ENCODE measurements at regions not wholly inside any gene's neighbourhood (a gene's known extent, or its start where the extent isn't known, plus 50 kb on each side); places are given as distances from the start of the nearest gene placed in this dataset.

DNA sequence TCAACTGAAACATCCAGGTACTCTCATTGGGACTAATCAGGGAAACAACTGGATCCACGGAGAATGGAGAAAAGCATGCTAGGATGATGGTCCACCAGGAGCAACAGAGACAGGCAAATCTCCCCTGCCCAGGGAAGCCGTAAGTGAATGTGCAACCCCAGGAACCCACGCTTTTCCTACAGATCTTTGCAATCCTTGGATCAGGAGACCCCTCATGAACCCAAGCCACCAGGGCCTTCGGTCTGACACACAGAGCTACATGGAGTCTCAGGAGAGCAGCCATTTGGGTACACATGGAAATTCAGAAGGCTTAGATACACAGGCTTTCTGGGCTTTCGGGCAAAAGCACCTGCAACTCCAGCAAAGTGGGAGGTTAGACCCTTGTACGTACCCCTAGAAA lies 122.1 kb upstream of the PTCHD4 start:
- no peak overlapping the region for H3K27ac ChIP-seq
- H3K4me3 ChIP-seq (ENCODE audit: low read depth, low read length): no peak overlapping the region
- in situ Hi-C loops (cut with HindIII; ENCODE audit: low pct_ligation_motif_present, low sequenced_read_pairs): no loop called here
- H3K36me3 ChIP-seq (replicated peaks): no peaks in the 10 kb centered on the region
- DNase-seq: no peak
- TF ChIP-seq, protein P1, sequence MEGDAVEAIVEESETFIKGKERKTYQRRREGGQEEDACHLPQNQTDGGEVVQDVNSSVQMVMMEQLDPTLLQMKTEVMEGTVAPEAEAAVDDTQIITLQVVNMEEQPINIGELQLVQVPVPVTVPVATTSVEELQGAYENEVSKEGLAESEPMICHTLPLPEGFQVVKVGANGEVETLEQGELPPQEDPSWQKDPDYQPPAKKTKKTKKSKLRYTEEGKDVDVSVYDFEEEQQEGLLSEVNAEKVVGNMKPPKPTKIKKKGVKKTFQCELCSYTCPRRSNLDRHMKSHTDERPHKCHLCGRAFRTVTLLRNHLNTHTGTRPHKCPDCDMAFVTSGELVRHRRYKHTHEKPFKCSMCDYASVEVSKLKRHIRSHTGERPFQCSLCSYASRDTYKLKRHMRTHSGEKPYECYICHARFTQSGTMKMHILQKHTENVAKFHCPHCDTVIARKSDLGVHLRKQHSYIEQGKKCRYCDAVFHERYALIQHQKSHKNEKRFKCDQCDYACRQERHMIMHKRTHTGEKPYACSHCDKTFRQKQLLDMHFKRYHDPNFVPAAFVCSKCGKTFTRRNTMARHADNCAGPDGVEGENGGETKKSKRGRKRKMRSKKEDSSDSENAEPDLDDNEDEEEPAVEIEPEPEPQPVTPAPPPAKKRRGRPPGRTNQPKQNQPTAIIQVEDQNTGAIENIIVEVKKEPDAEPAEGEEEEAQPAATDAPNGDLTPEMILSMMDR (IDR thresholded peaks at IDR 0.05; ENCODE audit: low read depth, low read length, missing control alignments): no peak
- no peaks in the 10 kb centered on the region for H3K27me3 ChIP-seq (replicated peaks)

- no peaks in the 10 kb centered on the region for H3K36me3 ChIP-seq (replicated peaks)
- TF ChIP-seq, protein P1 (IDR thresholded peaks at IDR 0.05; ENCODE audit: low read depth, low read length, missing control alignments): no peak
- H3K27me3 ChIP-seq (replicated peaks): no peaks in the 10 kb centered on the region
- no peak for DNase-seq
- H3K4me3 ChIP-seq (ENCODE audit: low read depth, low read length): no peak overlapping the region
- no peak overlapping the region for H3K27ac ChIP-seq
- in situ Hi-C loops (cut with HindIII; ENCODE audit: low pct_ligation_motif_present, low sequenced_read_pairs): no loop called here
Measured at GRCh38 chr6:48229841-48230240, 118.8 kb upstream of the PTCHD4 start.

DNA sequence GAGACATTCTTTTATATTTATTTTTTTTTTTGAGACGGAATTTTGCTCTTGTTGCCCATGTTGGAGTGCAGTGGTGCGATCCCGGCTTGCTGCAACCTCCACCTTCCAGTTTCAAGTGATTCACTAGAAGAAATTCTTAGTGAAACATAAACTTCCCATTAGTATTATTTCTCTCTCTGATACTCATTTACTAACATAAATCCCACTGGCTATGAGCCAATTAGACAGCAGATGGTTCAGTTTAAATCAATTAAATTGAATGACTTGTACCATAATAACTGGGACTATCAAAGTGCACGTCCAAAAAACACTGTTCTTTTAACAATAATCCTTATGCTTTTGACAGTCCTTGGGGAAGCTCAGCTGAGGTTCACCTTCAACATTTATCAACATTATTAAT lies 111.2 kb upstream of the PTCHD4 start:
- TF ChIP-seq, protein P1 (IDR thresholded peaks at IDR 0.05; ENCODE audit: low read depth, low read length, missing control alignments): no peak
- no peak for DNase-seq
- H3K27ac ChIP-seq: no peak overlapping the region
- no peak overlapping the region for H3K4me3 ChIP-seq (ENCODE audit: low read depth, low read length)
- in situ Hi-C loops (cut with HindIII; ENCODE audit: low pct_ligation_motif_present, low sequenced_read_pairs): no loop called here
- no peaks in the 10 kb centered on the region for H3K36me3 ChIP-seq (replicated peaks)
- no peaks in the 10 kb centered on the region for H3K27me3 ChIP-seq (replicated peaks)

DNA sequence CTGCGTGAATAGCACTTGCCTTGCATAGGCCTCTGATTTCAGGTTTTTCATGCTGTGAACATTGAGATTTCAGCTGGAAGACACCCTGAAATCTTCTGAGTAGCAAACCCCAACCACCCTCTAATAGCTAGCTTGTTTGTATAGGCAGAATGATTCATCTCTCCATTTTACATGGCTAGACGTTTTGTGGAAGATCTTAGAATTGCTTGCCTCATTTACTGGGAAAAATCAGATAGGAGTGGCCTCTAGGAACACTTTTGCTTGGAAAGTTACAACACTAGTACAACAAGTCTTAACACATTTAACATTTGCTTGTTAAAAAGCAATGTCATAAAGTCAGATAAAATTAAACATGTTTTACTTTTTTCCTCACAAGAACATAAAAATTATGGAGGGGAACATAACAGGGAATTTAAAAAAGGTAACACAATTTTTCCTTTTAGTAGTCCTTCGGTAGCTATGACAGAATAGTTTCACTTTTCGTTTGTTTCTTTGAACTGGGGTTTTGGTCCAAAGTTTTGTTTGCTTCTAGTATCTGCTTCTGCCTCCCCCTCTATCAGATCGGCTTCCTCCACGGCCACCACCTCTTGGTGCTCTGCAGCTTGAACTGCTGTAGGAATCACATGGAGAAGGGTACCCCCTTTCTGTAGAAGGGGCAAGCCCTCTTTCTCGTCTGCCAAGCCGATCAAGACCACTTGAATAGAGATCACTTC lies 102.2 kb upstream of the PTCHD4 start:
- in situ Hi-C loops (cut with HindIII; ENCODE audit: low pct_ligation_motif_present, low sequenced_read_pairs): no loop called here
- TF ChIP-seq, protein P1 (IDR thresholded peaks at IDR 0.05; ENCODE audit: low read depth, low read length, missing control alignments): no peak
- no peaks in the 10 kb centered on the region for H3K27me3 ChIP-seq (replicated peaks)
- H3K36me3 ChIP-seq (replicated peaks): no peaks in the 10 kb centered on the region
- DNase-seq: no peak
- no peak overlapping the region for H3K4me3 ChIP-seq (ENCODE audit: low read depth, low read length)
- no peak overlapping the region for H3K27ac ChIP-seq

- no peak overlapping the region for H3K27ac ChIP-seq
- no peak for DNase-seq
- H3K36me3 ChIP-seq (replicated peaks): no peaks in the 10 kb centered on the region
- in situ Hi-C loops (cut with HindIII; ENCODE audit: low pct_ligation_motif_present, low sequenced_read_pairs): no loop called here
- TF ChIP-seq, protein P1 (IDR thresholded peaks at IDR 0.05; ENCODE audit: low read depth, low read length, missing control alignments): no peak
- H3K27me3 ChIP-seq (replicated peaks): no peaks in the 10 kb centered on the region
- no peak overlapping the region for H3K4me3 ChIP-seq (ENCODE audit: low read depth, low read length)
Measured at GRCh38 chr6:48212501-48212900, 101.5 kb upstream of the PTCHD4 start.

DNA sequence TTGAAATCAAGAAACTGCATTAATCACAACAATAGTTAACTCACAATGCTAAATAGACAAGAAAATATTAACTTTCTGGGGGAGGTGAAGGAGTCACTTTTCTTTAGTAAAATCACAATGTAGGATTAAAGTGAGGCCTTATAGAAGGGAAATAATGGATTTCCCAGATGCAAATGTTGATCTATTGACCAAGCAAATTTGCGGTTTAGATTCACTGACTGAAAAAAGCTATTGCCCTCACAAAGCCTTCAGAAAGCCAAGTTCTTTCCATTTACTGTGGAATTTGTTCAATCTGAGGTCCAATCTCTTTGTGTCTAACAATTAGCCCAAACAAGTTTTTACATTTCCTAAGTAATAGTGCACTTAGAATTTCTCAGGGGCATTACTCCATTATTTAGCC lies 95.1 kb upstream of the PTCHD4 start:
- TF ChIP-seq, protein P1 (IDR thresholded peaks at IDR 0.05; ENCODE audit: low read depth, low read length, missing control alignments): no peak
- no peak overlapping the region for H3K27ac ChIP-seq
- in situ Hi-C loops (cut with HindIII; ENCODE audit: low pct_ligation_motif_present, low sequenced_read_pairs): no loop called here

More for the DNA sequence above, 95.1 kb upstream of the PTCHD4 start:
- no peak for DNase-seq
- no peak overlapping the region for H3K4me3 ChIP-seq (ENCODE audit: low read depth, low read length)
- H3K36me3 ChIP-seq (replicated peaks): no peaks in the 10 kb centered on the region
- no peaks in the 10 kb centered on the region for H3K27me3 ChIP-seq (replicated peaks)
